Posterior cingulate gyrus (tissue), 11 donors: ENCODE measurements at regions not wholly inside any gene's neighbourhood (a gene's known extent, or its start where the extent isn't known, plus 50 kb on each side); places are given as distances from the start of the nearest gene placed in this dataset.

Experiments used
- DNase-seq, 10 donors: peaks; one replicate each; pipeline versions ENCODE4 v3.0.0 to v3.0.0-alpha.2; 2020 to 2021; ENCODE audit warnings: mixed read lengths in 3 of 10
- intact Hi-C: fragments of 100-400 bp; cut with DNase I; formaldehyde crosslinking; loops from one replicate; pipeline ENCODE4 v1.15.1; 2023

DNA sequence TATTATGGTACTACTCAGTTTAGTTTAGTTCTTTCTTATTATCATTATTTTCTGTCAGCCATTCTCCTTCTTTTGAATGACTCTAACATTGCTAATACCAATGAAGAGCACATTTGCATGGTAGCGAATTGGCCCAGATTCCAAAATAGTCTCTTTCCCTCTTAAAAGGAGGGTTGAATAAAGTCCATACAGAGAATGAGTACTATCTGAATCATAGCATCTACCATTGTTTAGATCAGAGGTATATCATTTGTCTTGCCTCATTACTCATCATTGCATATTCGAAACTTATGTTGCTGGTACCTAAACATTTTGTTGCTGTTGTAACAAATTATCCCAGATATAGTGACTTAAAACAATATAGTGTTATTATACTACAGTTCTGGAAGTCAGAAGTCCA, 1235.3 kb upstream of the ATXN8OS start:
- intact Hi-C loops = no loop called here
- DNase-seq = no peak

- intact Hi-C loops = no loop called here
- DNase-seq = no peak
Measured at GRCh38 chr13:68851026-68851425, 1256.6 kb upstream of the ATXN8OS start.

- DNase-seq = no peak
- intact Hi-C loops = no loop called here
Measured at GRCh38 chr13:68850160-68850559, 1257.5 kb upstream of the ATXN8OS start.

DNA sequence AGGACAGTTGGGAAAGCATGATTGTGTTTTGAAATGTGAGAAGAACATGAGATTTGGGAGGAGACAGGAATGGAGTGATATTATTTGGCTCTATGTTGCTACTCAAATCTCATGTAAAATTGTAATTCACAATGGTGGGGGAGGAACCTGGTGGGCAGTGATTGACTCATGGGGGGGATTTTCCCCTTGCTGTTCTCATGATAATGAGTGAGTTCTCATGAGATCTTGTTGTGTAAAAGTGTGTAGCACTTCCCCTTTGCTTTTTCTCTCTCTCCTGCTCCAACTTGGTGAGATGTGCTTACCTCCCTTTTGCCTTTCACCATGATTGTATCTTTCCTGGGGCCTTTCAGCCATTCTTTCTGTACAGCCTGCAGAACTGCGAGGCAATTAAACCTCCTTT, 1261.0 kb upstream of the ATXN8OS start:
- no peak for DNase-seq
- intact Hi-C loops = no loop called here

DNA sequence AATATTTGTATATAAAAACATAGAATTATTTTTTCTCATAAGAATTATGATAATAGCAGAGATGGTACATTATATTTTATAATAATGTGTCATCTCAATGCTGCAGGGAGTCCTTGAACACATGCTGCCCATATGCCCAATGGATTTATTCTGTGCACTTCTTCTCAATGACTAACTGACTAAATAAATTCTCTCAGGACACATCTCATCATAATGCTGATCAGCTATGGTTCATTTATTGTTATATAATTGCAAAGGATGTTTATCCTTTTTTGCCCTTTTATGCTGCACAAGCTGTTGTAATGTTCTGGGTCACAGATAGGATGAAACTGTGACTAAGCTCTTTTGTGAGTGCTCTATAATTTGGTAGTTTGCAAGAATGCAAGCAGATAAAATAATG, 1273.3 kb upstream of the ATXN8OS start:
- intact Hi-C loops = no loop called here
- DNase-seq = no peak

DNA sequence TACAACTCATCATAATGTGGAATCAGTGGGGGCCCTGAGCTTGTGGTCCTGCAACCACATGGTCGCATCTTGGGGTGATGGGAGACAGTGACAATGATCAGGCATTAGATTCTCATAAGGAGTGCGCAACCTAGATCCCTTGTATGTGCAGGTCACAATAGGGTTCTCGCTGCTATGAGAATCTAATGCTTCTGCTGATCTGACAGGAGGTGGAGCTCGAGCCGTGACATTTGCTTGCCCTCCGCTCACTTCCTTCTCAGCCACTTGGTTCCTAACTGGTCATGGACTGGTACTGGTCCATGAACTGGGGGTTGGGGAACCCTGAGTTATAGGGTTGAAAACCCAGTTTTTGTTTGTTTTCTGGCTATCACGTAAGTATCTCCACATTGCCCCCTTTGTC, 1290.9 kb upstream of the ATXN8OS start:
- no peak for DNase-seq
- intact Hi-C loops = no loop called here

- no peak for DNase-seq
- intact Hi-C loops = no loop called here
Measured at GRCh38 chr13:68813180-68813796, 1294.3 kb upstream of the ATXN8OS start.

GRCh38 chr13:68810660-68811059, 1297.0 kb upstream of the ATXN8OS start:
- no peak for DNase-seq
- intact Hi-C loops = no loop called here

DNA sequence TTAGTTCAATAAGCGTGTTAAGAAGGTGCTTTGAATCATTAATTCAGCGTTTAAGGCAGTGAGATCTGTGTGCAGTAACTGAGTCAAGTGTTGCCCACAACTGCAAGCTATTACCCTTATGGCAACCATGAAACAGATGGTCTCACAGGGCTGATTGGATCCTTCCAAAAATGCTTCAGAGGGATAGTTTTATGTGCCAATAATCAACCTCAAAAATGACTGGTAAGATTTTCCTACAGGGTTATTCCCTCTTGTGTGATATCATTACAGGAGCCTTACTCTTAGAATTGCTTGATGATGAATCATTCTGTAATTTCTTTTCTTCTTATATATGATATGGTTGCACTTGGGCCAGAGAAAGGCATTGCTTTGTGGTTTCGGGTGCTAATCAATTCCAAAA, 1299.2 kb upstream of the ATXN8OS start:
- no peak for DNase-seq
- intact Hi-C loops = no loop called here

GRCh38 chr13:68806125-68806524, 1301.5 kb upstream of the ATXN8OS start:
- no peak for DNase-seq
- intact Hi-C loops = no loop called here

- intact Hi-C loops = no loop called here
- no peak for DNase-seq
Measured at GRCh38 chr13:68784275-68784674, 1323.4 kb upstream of the ATXN8OS start.

GRCh38 chr13:68759617-68760016, 1348.0 kb upstream of the ATXN8OS start:
- intact Hi-C loops = no loop called here
- DNase-seq = no peak

DNA sequence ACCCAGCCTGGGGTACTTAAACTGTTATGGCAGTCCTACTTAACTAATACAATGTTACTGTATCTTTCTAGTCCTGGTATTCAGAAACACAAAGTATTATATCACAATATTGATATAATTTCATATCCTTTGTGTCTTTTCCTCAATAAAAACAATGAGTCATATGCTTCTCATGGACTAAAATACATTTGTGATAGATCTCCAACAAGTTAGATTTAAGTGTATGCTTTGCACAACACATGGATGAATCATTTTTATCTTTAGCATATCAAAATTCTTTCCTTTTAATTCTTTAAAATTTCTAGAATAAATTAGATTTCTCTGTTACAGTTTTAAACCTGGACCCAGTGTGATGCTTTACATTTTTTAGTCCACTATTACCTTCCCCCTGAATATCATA, 1357.8 kb upstream of the ATXN8OS start:
- intact Hi-C loops = no loop called here
- no peak for DNase-seq

DNA sequence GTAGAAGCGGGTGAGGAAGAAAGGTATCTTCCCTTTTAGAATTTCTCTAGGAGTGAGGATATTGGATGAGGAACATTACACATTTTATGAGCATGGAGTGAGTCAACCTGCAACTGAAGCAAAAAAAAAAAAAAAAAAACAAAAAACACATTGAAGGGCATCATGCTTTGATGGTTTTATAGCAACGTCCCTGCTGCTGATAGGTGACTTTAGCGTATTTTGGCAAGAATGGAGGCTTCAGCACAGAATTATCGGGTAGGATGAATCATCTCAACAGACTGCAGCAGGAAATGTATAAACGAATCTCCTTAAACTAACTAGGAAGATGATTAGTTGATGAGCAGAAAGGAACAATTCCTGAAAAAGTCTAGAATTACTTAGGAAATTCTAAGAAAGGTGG, 1359.6 kb upstream of the ATXN8OS start:
- DNase-seq = no peak

DNA sequence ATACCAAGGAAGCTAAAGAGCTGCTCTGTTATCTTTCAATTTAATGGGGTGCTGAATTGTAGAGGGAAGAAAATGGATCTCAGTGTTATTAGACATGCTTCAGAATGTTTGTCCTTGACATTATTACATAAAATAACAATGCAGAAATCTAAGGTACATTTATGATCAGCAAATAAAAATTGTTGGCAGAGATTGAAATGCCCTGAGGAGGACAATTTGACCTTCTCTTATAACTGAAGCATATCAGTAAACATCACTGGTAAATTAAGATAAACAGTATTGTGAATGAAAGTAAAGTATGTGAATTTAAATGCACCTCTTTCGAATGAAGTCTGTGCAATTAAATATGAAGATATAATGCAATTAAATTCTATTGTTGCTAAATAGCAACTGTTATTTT, 1362.1 kb upstream of the ATXN8OS start:
- DNase-seq = no peak
- intact Hi-C loops = no loop called here

More for the DNA sequence above, 1359.6 kb upstream of the ATXN8OS start:
- intact Hi-C loops = no loop called here

GRCh38 chr13:68736961-68737360, 1370.7 kb upstream of the ATXN8OS start:
- intact Hi-C loops = no loop called here
- no peak for DNase-seq

GRCh38 chr13:68727798-68728197, 1379.8 kb upstream of the ATXN8OS start:
- DNase-seq = peak in 1 of 10 donors; percentile 52
- intact Hi-C loops = no loop called here

GRCh38 chr13:68727165-68727564, 1380.5 kb upstream of the ATXN8OS start:
- intact Hi-C loops = no loop called here
- DNase-seq = no peak

GRCh38 chr13:68719815-68720214, 1387.8 kb upstream of the ATXN8OS start:
- intact Hi-C loops = no loop called here

GRCh38 chr13:68715651-68716050, 1392.0 kb upstream of the ATXN8OS start:
- intact Hi-C loops = no loop called here
- DNase-seq = no peak

More at GRCh38 chr13:68719815-68720214, 1387.8 kb upstream of the ATXN8OS start:
- DNase-seq = no peak

GRCh38 chr13:68714292-68714691, 1393.3 kb upstream of the ATXN8OS start:
- no peak for DNase-seq
- intact Hi-C loops = no loop called here

GRCh38 chr13:68713394-68713793, 1394.2 kb upstream of the ATXN8OS start:
- intact Hi-C loops = no loop called here
- DNase-seq = no peak

- intact Hi-C loops = no loop called here
- DNase-seq = peak in 1 of 10 donors; percentile 32
Measured at GRCh38 chr13:68708336-68708908, 1399.2 kb upstream of the ATXN8OS start.
